ENCODE measurements at regions not wholly inside any gene's neighbourhood (a gene's known extent, or its start where the extent isn't known, plus 50 kb on each side); places are given as distances from the start of the nearest gene placed in this dataset.

GRCh38 chr6:135673501-135674309 lies 176.2 kb upstream of the AHI1 start (continued):
- TF ChIP-seq CTCF (IDR thresholded peaks at IDR 0.05; ENCODE audit: low read depth, low read length, missing input control) = no peak
- TF ChIP-seq ZBTB33 (IDR thresholded peaks at IDR 0.05) = no peak
- TF ChIP-seq YY1 (IDR thresholded peaks at IDR 0.05) = no peak

- H3K36me3 ChIP-seq (ENCODE audit: control insufficient read depth in 4 of 4, insufficient read depth in 3 of 4, low read depth in 1 of 4, low read length in 3 of 4) = no peaks in the 10 kb centered on the region
- no peak overlapping the region for H3K4me3 ChIP-seq (ENCODE audit: low read depth in 1 of 3, low read length in 3 of 3)
- H3K4me1 ChIP-seq (ENCODE audit: control insufficient read depth in 4 of 4, insufficient read depth in 4 of 4, low read length in 3 of 4) = no peaks in the 10 kb centered on the region
- no peak overlapping the region for H3K9ac ChIP-seq (ENCODE audit: low read depth in 1 of 2, low read length in 2 of 2)
- peaks cover 0 to 9% (median 2%) of the 10 kb centered on the region in 4 donors for H3K9me3 ChIP-seq (ENCODE audit: control insufficient read depth in 4 of 4, low read length in 3 of 4)
- 71% methylated on average over 2 of the region's 2 CpGs for WGBS
- DNase-seq (ENCODE audit: low spot score) = no peak
- TF ChIP-seq GABPA (IDR thresholded peaks at IDR 0.05 in 1 of 2, conservative IDR thresholded peaks at IDR 0.05 in 1 of 2) (no peak), YY1 (IDR thresholded peaks at IDR 0.05) (no peak), ATF3 (IDR thresholded peaks at IDR 0.05) (no peak), REST (IDR thresholded peaks at IDR 0.05) (no peak), TAF1 (conservative IDR thresholded peaks at IDR 0.05) (no peak), HNF4G (IDR thresholded peaks at IDR 0.05) (no peak), FOXA1 (IDR thresholded peaks at IDR 0.05) (no peak), RAD21 (IDR thresholded peaks at IDR 0.05) (no peak), NR2F2 (IDR thresholded peaks at IDR 0.05) (no peak)
- H3K27ac ChIP-seq (ENCODE audit: low read depth in 1 of 2, low read length in 2 of 2) = no peak overlapping the region
- H3K27me3 ChIP-seq (ENCODE audit: control insufficient read depth in 4 of 4, insufficient read depth in 4 of 4, low read length in 3 of 4) = no peaks in the 10 kb centered on the region
These were observed 176.5 kb upstream of the PDE7B start for GRCh38 chr6:135675026-135675425.

GRCh38 chr6:135675862-135676261 lies 175.6 kb upstream of the PDE7B start:
- H3K9me3 ChIP-seq (ENCODE audit: control insufficient read depth in 4 of 4, low read length in 3 of 4) = peaks cover 0 to 9% (median 2%) of the 10 kb centered on the region in 4 donors
- TF ChIP-seq RAD21 (IDR thresholded peaks at IDR 0.05) (peak; percentile 32 to 42), CTCF (IDR thresholded peaks at IDR 0.05; ENCODE audit: low read depth, low read length, missing input control) (no peak)
- H3K27ac ChIP-seq (ENCODE audit: low read depth in 1 of 2, low read length in 2 of 2) = no peak overlapping the region
- no peak for DNase-seq (ENCODE audit: low spot score)
- H3K27me3 ChIP-seq (ENCODE audit: control insufficient read depth in 4 of 4, insufficient read depth in 4 of 4, low read length in 3 of 4) = no peaks in the 10 kb centered on the region
- H3K36me3 ChIP-seq (ENCODE audit: control insufficient read depth in 4 of 4, insufficient read depth in 3 of 4, low read depth in 1 of 4, low read length in 3 of 4) = no peaks in the 10 kb centered on the region
- H3K4me1 ChIP-seq (ENCODE audit: control insufficient read depth in 4 of 4, insufficient read depth in 4 of 4, low read length in 3 of 4) = no peaks in the 10 kb centered on the region
- WGBS = 32% methylated on average over 1 of the region's 1 CpG
- no peak overlapping the region for H3K4me3 ChIP-seq (ENCODE audit: low read depth in 1 of 3, low read length in 3 of 3)
- H3K9ac ChIP-seq (ENCODE audit: low read depth in 1 of 2, low read length in 2 of 2) = no peak overlapping the region
